Esophagus squamous epithelium (tissue), 5 donors: ENCODE measurements at regions not wholly inside any gene's neighbourhood (a gene's known extent, or its start where the extent isn't known, plus 50 kb on each side); places are given as distances from the start of the nearest gene placed in this dataset.

Experiments used
- DNase-seq: peaks from one replicate; lab custom pipeline; 2025; lab: John Stamatoyannopoulos, UW
- H3K27ac ChIP-seq, 4 donors: fragments of 200-600 bp; sonication (generic); one replicate each; pipeline ENCODE4 v1.5.1; 2016 to 2019; ENCODE audit warnings: mild to moderate bottlenecking in 1 of 4
- H3K27me3 ChIP-seq, 4 donors: fragments of 200-600 bp; sonication (generic); 1 replicate in 3 of 4; 2 replicates in 1 of 4; pipeline versions ENCODE4 v1.5.1 to v1.6.0; 2017 to 2021; ENCODE audit warnings: antibody characterized with exemption in 1 of 4
- H3K36me3 ChIP-seq, 3 donors: fragments of 200-600 bp; sonication (generic); one replicate each; pipeline ENCODE4 v1.5.1; 2016 to 2019
- H3K4me1 ChIP-seq, 3 donors: fragments of 200-600 bp; sonication (generic); one replicate each; pipeline ENCODE4 v1.5.1; 2017 to 2019
- H3K4me3 ChIP-seq, 4 donors: fragments of 200-600 bp; sonication (generic); 1 replicate in 3 of 4; 2 replicates in 1 of 4; pipeline ENCODE4 v1.5.1; 2016 to 2019; ENCODE audit warnings: mild to moderate bottlenecking in 2 of 4, moderate library complexity in 1 of 4
- H3K9me3 ChIP-seq, 3 donors: fragments of 200-600 bp; sonication (generic); one replicate each; pipeline ENCODE4 v1.5.1; 2016 to 2019
- CTCF ChIP-seq, 6 experiments: fragments of 450-650 bp in 4 of 6; fragments of 200-600 bp in 2 of 6; sonication (generic) in 2 of 6; IDR thresholded peaks; one replicate each; pipeline ENCODE4 v1.5.1; 2016 to 2019; ENCODE audit warnings: antibody characterized with exemption in 6 of 6, mild to moderate bottlenecking in 4 of 6, moderate library complexity in 4 of 6
- POLR2A ChIP-seq, 4 donors: fragments of 450-650 bp; IDR thresholded peaks; one replicate each; pipeline ENCODE4 v1.6.1; 2017; ENCODE audit warnings: antibody characterized with exemption in 4 of 4, mild to moderate bottlenecking in 4 of 4, moderate library complexity in 3 of 4
- WGBS, 2 donors: methylation state at CpG; one replicate each; pipeline ENCODE4 v1.1.5; 2018; 5-methylcytosine and 5-hydroxymethylcytosine counted together
- intact Hi-C: fragments of 100-400 bp; cut with DNase I; formaldehyde crosslinking; loops from one replicate; pipeline ENCODE4 v1.15.0; 2022
- donor health status: DM: yes; HTN: yes; CAD: no.

GRCh38 chr9:111186021-111186530 lies 143.9 kb downstream of the OR2K2 start:
- no peak overlapping the region for H3K4me3 ChIP-seq
- intact Hi-C loops = no loop called here
- WGBS, 2 donors = 67 to 89% methylated on average over 1 of the region's 1 CpG
- no peak for DNase-seq
- no peak for TF ChIP-seq CTCF (IDR thresholded peaks at IDR 0.05)
- no peak for TF ChIP-seq POLR2A (IDR thresholded peaks at IDR 0.05)
- no peaks in the 10 kb centered on the region for H3K27me3 ChIP-seq
- no peaks in the 10 kb centered on the region for H3K4me1 ChIP-seq
- no peak overlapping the region for H3K27ac ChIP-seq
- no peaks in the 10 kb centered on the region for H3K36me3 ChIP-seq
- H3K9me3 ChIP-seq = no peaks in the 10 kb centered on the region

- 75 to 80% methylated on average over 2 of the region's 2 CpGs for WGBS, 2 donors
- intact Hi-C loops = no loop called here
- TF ChIP-seq CTCF (IDR thresholded peaks at IDR 0.05) = no peak
- no peak for TF ChIP-seq POLR2A (IDR thresholded peaks at IDR 0.05)
- H3K4me3 ChIP-seq = no peak overlapping the region
- H3K27me3 ChIP-seq = no peaks in the 10 kb centered on the region
- no peak for DNase-seq
- no peak overlapping the region for H3K27ac ChIP-seq
- no peaks in the 10 kb centered on the region for H3K36me3 ChIP-seq
- H3K9me3 ChIP-seq = no peaks in the 10 kb centered on the region
- H3K4me1 ChIP-seq = no peaks in the 10 kb centered on the region
Observed at GRCh38 chr9:111180811-111181210, 142.5 kb upstream of the LPAR1 start.

- H3K4me1 ChIP-seq = no peaks in the 10 kb centered on the region
- H3K27me3 ChIP-seq = no peaks in the 10 kb centered on the region
- intact Hi-C loops = no loop called here
- TF ChIP-seq CTCF (IDR thresholded peaks at IDR 0.05) = no peak
- WGBS, 2 donors = 63 to 66% methylated on average over 5 of the region's 5 CpGs
- no peaks in the 10 kb centered on the region for H3K36me3 ChIP-seq
- H3K27ac ChIP-seq = no peak overlapping the region
- no peak for DNase-seq
- H3K4me3 ChIP-seq = no peak overlapping the region
- H3K9me3 ChIP-seq = no peaks in the 10 kb centered on the region
Observed at GRCh38 chr9:111179577-111179976, 141.3 kb upstream of the LPAR1 start.

GRCh38 chr9:111178331-111179055 lies 140.2 kb upstream of the LPAR1 start:
- WGBS, 2 donors = 42 to 49% methylated on average over 9 of the region's 9 CpGs
- H3K27me3 ChIP-seq = no peaks in the 10 kb centered on the region
- no peak for DNase-seq
- TF ChIP-seq POLR2A (IDR thresholded peaks at IDR 0.05) (no peak), CTCF (IDR thresholded peaks at IDR 0.05) (no peak)
- intact Hi-C loops = no loop called here
- no peaks in the 10 kb centered on the region for H3K36me3 ChIP-seq
- no peaks in the 10 kb centered on the region for H3K9me3 ChIP-seq
- H3K27ac ChIP-seq = no peak overlapping the region
- H3K4me1 ChIP-seq = no peaks in the 10 kb centered on the region
- no peak overlapping the region for H3K4me3 ChIP-seq

- TF ChIP-seq CTCF (IDR thresholded peaks at IDR 0.05) (no peak), POLR2A (IDR thresholded peaks at IDR 0.05) (no peak)
- no peaks in the 10 kb centered on the region for H3K27me3 ChIP-seq
- H3K27ac ChIP-seq = no peak overlapping the region
- 66 to 71% methylated on average over 6 of the region's 6 CpGs for WGBS, 2 donors
- intact Hi-C loops = no loop called here
- H3K4me1 ChIP-seq = no peaks in the 10 kb centered on the region
- no peaks in the 10 kb centered on the region for H3K9me3 ChIP-seq
- no peaks in the 10 kb centered on the region for H3K36me3 ChIP-seq
- no peak for DNase-seq
- no peak overlapping the region for H3K4me3 ChIP-seq
Observed at GRCh38 chr9:111176511-111176910, 138.2 kb upstream of the LPAR1 start.
